Prostate gland (tissue), 2 donors: ENCODE measurements at regions not wholly inside any gene's neighbourhood (a gene's known extent, or its start where the extent isn't known, plus 50 kb on each side); places are given as distances from the start of the nearest gene placed in this dataset.

Experiments used
- DNase-seq: peaks from one replicate; pipeline ENCODE4 v3.0.0-alpha.2; 2019; ENCODE audit warnings: low spot score
- H3K27ac ChIP-seq, 2 donors: fragments of 200-600 bp; sonication (generic); 2 replicates each; pipeline ENCODE4 v1.5.1; 2017 to 2019
- H3K27me3 ChIP-seq: fragments of 200-600 bp; sonication (generic); replicated peaks from 2 replicates; pipeline ENCODE4 v1.5.1; 2019; ENCODE audit not compliant: insufficient read depth
- H3K36me3 ChIP-seq, 2 donors: fragments of 200-600 bp; sonication (generic); 1 replicate in 1 of 2; 2 replicates in 1 of 2; pipeline versions ENCODE4 v1.5.1 to v1.8.1; 2017 to 2019
- H3K4me1 ChIP-seq: fragments of 200-600 bp; sonication (generic); replicated peaks from 2 replicates; pipeline ENCODE4 v1.5.1; 2019
- H3K4me3 ChIP-seq, 2 donors: fragments of 200-600 bp; sonication (generic); 2 replicates each; pipeline ENCODE4 v1.5.1; 2017 to 2019
- H3K9me3 ChIP-seq: fragments of 200-600 bp; sonication (generic); 2 replicates; pipeline ENCODE4 v1.5.1; 2017
- POLR2A ChIP-seq: fragments of 450-650 bp; IDR thresholded peaks from one replicate; pipeline ENCODE4 v1.6.1; 2016; ENCODE audit warnings: antibody characterized with exemption, mild to moderate bottlenecking
- POLR2AphosphoS5 ChIP-seq: sonication (generic); formaldehyde crosslinking; IDR thresholded peaks from one replicate; pipeline ENCODE4 v1.6.1; 2017; ENCODE audit warnings: antibody characterized with exemption
- WGBS: methylation state at CpG from one replicate; pipeline ENCODE4 v1.1.5; 2018; 5-methylcytosine and 5-hydroxymethylcytosine counted together
- intact Hi-C: fragments of 100-400 bp; cut with DNase I; formaldehyde crosslinking; loops from one replicate; pipeline ENCODE4 v1.14.2; 2022
- TF ChIP-seq, protein P1 (sequence below), 4 experiments: fragments of 200-600 bp in 2 of 4; fragments of 450-650 bp in 2 of 4; sonication (generic) in 2 of 4; IDR thresholded peaks; 1 replicate in 3 of 4; 2 replicates in 1 of 4; pipeline ENCODE4 v1.5.1; 2016 to 2019; ENCODE audit warnings: antibody characterized with exemption in 4 of 4, mild to moderate bottlenecking in 2 of 4, moderate library complexity in 2 of 4

DNA sequence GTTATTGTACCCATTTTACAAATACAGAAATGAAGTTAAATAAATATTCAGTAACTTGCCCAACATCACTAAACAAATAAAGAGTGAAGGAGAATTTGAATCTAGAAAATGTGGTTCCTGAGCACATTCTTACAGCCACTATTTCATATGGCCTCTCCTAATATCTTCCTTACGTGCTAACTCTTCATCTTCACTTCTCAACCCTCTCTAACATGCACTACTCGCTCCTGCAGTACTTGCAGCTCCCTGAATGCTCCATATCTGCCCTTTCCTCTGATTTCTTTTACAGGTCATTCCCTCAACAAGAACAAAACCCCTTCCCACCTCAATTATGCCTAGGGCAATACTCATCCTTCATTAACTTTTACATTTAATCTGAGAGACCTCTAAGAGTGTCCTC, 711.5 kb downstream of the CETN3 start:
- WGBS: 93% methylated on average over 2 of the region's 2 CpGs
- Histone ChIP-seq H3K4me1 (no peaks in the 10 kb centered on the region), H3K4me3 (no peak overlapping the region), H3K36me3 (no peaks in the 10 kb centered on the region), H3K27me3 (no peaks in the 10 kb centered on the region), H3K9me3 (no peaks in the 10 kb centered on the region), H3K27ac (no peak overlapping the region)
- intact Hi-C loops: no loop called here
- TF ChIP-seq, protein P1, sequence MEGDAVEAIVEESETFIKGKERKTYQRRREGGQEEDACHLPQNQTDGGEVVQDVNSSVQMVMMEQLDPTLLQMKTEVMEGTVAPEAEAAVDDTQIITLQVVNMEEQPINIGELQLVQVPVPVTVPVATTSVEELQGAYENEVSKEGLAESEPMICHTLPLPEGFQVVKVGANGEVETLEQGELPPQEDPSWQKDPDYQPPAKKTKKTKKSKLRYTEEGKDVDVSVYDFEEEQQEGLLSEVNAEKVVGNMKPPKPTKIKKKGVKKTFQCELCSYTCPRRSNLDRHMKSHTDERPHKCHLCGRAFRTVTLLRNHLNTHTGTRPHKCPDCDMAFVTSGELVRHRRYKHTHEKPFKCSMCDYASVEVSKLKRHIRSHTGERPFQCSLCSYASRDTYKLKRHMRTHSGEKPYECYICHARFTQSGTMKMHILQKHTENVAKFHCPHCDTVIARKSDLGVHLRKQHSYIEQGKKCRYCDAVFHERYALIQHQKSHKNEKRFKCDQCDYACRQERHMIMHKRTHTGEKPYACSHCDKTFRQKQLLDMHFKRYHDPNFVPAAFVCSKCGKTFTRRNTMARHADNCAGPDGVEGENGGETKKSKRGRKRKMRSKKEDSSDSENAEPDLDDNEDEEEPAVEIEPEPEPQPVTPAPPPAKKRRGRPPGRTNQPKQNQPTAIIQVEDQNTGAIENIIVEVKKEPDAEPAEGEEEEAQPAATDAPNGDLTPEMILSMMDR (IDR thresholded peaks at IDR 0.05): no peak
- TF ChIP-seq POLR2A (no peak), POLR2AphosphoS5 (no peak)
- no peak for DNase-seq

DNA sequence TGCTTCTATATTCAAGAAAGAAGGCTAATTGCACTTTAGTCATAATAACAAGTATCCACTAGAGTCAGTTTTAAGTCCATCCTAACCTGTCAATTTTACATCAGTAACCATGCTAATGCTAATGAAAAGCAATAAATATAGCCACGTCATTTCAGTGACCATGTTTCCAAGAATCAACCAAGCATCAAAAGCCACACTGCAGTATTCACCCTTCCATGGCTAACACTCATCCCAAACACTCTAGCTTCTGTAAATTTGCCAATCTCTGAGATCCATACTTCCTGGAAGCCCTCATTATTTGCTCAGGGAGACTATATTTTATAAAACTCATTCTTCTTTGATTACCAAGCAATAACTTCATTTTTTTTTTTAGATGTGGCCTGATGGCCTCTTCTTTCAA, 712.0 kb downstream of the CETN3 start:
- no peaks in the 10 kb centered on the region for H3K27me3 ChIP-seq

DNA sequence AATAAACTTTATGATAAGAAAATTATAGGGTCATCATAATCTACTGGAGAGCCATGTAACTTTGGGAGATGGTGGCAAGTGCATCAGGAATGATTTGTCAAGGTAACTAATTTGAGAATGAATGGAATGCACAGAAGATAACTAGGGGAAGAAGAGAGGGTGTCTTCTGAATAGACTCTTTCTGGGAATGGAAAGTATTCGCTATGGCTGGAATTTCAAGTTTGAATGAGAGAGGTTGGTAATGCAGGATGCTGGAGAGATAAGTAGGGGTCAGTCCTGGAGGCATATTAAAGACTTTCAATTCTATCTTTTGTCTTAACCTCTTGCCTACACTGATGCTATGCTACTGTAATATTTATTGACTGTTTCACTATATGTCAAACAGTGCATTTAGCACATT, 714.2 kb downstream of the CETN3 start:
- intact Hi-C loops: no loop called here
- no peak for DNase-seq
- Histone ChIP-seq H3K36me3 (no peaks in the 10 kb centered on the region), H3K4me1 (no peaks in the 10 kb centered on the region), H3K9me3 (no peaks in the 10 kb centered on the region), H3K4me3 (no peak overlapping the region), H3K27me3 (no peaks in the 10 kb centered on the region), H3K27ac (no peak overlapping the region)
- TF ChIP-seq POLR2A (no peak), POLR2AphosphoS5 (no peak)
- TF ChIP-seq, protein P1 (IDR thresholded peaks at IDR 0.05): no peak
- WGBS: 97% methylated on average over 1 of the region's 1 CpG

More for the DNA sequence above, 712.0 kb downstream of the CETN3 start:
- Histone ChIP-seq H3K9me3 (no peaks in the 10 kb centered on the region), H3K36me3 (no peaks in the 10 kb centered on the region), H3K4me3 (no peak overlapping the region), H3K27ac (no peak overlapping the region), H3K4me1 (no peaks in the 10 kb centered on the region)
- no peak for DNase-seq
- intact Hi-C loops: no loop called here
- WGBS: 75% methylated on average over 1 of the region's 1 CpG
- TF ChIP-seq, protein P1 (IDR thresholded peaks at IDR 0.05): no peak
- TF ChIP-seq POLR2AphosphoS5 (no peak), POLR2A (no peak)

DNA sequence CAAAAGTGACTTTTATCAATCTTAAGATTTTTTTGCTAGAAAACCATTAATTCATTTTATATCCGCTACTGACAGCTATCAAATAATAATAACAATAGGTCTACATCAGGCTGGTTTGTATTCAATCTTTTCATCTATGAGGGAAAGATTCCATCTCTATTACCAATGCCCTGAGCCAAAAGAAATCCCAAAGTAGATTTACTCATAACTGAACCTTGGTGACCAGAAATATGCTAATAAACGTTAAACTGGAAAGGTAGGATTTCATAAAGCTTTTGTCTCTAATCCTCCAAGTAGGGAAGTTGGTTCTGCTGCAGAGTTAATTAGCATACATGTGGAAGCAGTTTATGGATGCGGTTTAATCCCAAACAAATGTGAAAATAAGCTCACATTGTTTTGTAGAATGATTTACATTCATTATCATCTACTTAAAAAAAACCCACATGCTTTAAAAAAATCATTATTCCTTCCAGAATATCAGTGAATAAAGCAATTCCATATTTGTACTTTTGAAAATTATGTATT, 715.5 kb downstream of the CETN3 start:
- DNase-seq: no peak
- Histone ChIP-seq H3K27ac (no peak overlapping the region), H3K27me3 (no peaks in the 10 kb centered on the region), H3K4me3 (no peak overlapping the region), H3K9me3 (no peaks in the 10 kb centered on the region), H3K36me3 (no peaks in the 10 kb centered on the region), H3K4me1 (no peaks in the 10 kb centered on the region)
- intact Hi-C loops: no loop called here
- 62% methylated on average over 3 of the region's 3 CpGs for WGBS
- TF ChIP-seq POLR2AphosphoS5: no peak
- TF ChIP-seq, protein P1 (IDR thresholded peaks at IDR 0.05): no peak
- no peak for TF ChIP-seq POLR2A

DNA sequence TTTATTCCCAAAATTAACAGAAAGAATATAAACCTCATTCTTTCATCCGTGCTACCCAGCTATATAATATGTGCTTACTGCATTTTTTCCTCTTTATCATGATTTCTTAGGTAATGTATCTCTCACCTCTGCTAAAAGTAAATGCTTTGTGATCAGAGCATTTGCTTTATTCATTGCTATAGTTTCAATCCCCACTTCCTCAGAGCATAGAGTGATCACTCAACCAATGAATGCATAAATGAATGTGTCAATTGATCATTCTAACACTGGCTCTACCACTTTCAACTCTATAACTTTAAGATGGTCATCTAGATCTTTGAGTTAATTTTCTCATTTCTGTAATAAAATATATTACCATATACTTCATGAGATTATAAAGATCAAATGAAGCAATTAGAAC, 719.2 kb downstream of the CETN3 start:
- Histone ChIP-seq H3K27me3 (no peaks in the 10 kb centered on the region), H3K4me1 (no peaks in the 10 kb centered on the region), H3K9me3 (no peaks in the 10 kb centered on the region), H3K36me3 (no peaks in the 10 kb centered on the region), H3K27ac (no peak overlapping the region), H3K4me3 (no peak overlapping the region)
- DNase-seq: no peak
- WGBS: 23% methylated on average over 1 of the region's 1 CpG
- TF ChIP-seq, protein P1 (IDR thresholded peaks at IDR 0.05): no peak
- TF ChIP-seq POLR2A (no peak), POLR2AphosphoS5 (no peak)
- intact Hi-C loops: no loop called here
